ENCODE measurements at regions not wholly inside any gene's neighbourhood (a gene's known extent, or its start where the extent isn't known, plus 50 kb on each side); places are given as distances from the start of the nearest gene placed in this dataset.

DNA sequence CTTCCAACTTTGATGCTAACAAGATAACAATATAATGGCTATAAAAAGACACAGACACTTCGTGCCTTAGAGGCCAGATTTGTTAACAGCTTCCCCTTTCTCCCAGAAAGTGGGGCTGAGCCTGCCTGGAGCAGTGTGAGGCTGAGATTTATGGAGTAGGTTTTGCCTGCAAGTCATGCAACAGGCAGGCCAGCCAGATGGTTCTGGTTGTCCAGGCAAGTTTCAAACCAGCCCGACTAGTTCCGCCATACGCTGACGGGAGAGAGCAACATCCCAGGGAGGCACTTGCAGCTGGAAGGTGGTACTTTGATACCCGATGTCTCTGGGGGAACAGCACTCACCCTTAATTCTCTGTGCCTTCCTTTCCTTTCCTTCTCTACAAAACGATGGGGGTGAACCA is 81.3 kb upstream of the NAA20 start:
- TF ChIP-seq, protein P1, sequence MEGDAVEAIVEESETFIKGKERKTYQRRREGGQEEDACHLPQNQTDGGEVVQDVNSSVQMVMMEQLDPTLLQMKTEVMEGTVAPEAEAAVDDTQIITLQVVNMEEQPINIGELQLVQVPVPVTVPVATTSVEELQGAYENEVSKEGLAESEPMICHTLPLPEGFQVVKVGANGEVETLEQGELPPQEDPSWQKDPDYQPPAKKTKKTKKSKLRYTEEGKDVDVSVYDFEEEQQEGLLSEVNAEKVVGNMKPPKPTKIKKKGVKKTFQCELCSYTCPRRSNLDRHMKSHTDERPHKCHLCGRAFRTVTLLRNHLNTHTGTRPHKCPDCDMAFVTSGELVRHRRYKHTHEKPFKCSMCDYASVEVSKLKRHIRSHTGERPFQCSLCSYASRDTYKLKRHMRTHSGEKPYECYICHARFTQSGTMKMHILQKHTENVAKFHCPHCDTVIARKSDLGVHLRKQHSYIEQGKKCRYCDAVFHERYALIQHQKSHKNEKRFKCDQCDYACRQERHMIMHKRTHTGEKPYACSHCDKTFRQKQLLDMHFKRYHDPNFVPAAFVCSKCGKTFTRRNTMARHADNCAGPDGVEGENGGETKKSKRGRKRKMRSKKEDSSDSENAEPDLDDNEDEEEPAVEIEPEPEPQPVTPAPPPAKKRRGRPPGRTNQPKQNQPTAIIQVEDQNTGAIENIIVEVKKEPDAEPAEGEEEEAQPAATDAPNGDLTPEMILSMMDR (IDR thresholded peaks at IDR 0.05) = no peak
- TF ChIP-seq EP300 (IDR thresholded peaks at IDR 0.05) (no peak), POLR2A (IDR thresholded peaks at IDR 0.05) (no peak), POLR2AphosphoS5 (IDR thresholded peaks at IDR 0.05) (peak in 1 of 3 donors; percentile 33)
